ENCODE measurements at regions not wholly inside any gene's neighbourhood (a gene's known extent, or its start where the extent isn't known, plus 50 kb on each side); places are given as distances from the start of the nearest gene placed in this dataset.

DNA sequence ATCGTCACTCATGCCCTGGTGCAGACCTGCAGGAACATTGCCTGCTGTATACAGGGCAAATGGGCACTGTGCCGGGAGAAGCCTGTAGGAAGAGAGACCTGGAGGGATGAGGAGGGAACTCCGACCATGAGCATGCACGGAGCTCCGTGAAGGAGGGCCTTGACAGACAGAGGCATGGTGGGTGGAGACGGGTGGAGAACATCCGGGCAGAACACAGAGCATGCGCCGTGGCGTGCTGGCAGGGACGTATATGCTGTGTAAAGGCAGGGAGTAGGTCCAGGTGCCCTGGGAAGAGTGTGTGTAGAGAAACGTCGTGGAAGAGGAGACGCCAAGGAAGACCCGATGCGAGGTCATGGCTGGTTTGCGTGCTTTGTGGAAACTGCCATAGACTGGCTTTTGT is 133.0 kb upstream of the FAN1 start (continued):
- TF ChIP-seq, protein P1, sequence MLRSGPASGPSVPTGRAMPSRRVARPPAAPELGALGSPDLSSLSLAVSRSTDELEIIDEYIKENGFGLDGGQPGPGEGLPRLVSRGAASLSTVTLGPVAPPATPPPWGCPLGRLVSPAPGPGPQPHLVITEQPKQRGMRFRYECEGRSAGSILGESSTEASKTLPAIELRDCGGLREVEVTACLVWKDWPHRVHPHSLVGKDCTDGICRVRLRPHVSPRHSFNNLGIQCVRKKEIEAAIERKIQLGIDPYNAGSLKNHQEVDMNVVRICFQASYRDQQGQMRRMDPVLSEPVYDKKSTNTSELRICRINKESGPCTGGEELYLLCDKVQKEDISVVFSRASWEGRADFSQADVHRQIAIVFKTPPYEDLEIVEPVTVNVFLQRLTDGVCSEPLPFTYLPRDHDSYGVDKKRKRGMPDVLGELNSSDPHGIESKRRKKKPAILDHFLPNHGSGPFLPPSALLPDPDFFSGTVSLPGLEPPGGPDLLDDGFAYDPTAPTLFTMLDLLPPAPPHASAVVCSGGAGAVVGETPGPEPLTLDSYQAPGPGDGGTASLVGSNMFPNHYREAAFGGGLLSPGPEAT (IDR thresholded peaks at IDR 0.05; ENCODE audit: low read depth), result no peak
- TF ChIP-seq BCL11A (IDR thresholded peaks at IDR 0.05; ENCODE audit: low read depth, low read length) (no peak), KAT2A (conservative IDR thresholded peaks at IDR 0.05; ENCODE audit: control insufficient read depth, low read depth, low read length) (no peak), YBX1 (IDR thresholded peaks at IDR 0.05) (no peak), WRNIP1 (IDR thresholded peaks at IDR 0.05; ENCODE audit: borderline replicate concordance, low read depth, low read length) (no peak), GABPA (IDR thresholded peaks at IDR 0.05; ENCODE audit: low read depth) (no peak)
- TF ChIP-seq, protein P2, sequence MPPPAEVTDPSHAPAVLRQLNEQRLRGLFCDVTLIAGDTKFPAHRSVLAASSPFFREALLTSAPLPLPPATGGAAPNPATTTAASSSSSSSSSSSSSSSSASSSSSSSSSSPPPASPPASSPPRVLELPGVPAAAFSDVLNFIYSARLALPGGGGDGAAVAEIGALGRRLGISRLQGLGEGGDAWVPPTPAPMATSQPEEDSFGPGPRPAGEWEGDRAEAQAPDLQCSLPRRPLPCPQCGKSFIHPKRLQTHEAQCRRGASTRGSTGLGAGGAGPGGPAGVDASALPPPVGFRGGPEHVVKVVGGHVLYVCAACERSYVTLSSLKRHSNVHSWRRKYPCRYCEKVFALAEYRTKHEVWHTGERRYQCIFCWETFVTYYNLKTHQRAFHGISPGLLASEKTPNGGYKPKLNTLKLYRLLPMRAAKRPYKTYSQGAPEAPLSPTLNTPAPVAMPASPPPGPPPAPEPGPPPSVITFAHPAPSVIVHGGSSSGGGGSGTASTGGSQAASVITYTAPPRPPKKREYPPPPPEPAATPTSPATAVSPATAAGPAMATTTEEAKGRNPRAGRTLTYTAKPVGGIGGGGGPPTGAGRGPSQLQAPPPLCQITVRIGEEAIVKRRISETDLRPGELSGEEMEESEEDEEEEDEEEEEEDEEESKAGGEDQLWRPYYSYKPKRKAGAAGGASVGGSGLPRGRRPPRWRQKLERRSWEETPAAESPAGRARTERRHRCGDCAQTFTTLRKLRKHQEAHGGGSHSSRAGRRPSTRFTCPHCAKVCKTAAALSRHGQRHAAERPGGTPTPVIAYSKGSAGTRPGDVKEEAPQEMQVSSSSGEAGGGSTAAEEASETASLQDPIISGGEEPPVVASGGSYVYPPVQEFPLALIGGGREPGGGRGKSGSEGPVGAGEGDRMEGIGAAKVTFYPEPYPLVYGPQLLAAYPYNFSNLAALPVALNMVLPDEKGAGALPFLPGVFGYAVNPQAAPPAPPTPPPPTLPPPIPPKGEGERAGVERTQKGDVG (CRISPR knock-in tag; IDR thresholded peaks at IDR 0.05), result no peak
- TF ChIP-seq, protein P3, sequence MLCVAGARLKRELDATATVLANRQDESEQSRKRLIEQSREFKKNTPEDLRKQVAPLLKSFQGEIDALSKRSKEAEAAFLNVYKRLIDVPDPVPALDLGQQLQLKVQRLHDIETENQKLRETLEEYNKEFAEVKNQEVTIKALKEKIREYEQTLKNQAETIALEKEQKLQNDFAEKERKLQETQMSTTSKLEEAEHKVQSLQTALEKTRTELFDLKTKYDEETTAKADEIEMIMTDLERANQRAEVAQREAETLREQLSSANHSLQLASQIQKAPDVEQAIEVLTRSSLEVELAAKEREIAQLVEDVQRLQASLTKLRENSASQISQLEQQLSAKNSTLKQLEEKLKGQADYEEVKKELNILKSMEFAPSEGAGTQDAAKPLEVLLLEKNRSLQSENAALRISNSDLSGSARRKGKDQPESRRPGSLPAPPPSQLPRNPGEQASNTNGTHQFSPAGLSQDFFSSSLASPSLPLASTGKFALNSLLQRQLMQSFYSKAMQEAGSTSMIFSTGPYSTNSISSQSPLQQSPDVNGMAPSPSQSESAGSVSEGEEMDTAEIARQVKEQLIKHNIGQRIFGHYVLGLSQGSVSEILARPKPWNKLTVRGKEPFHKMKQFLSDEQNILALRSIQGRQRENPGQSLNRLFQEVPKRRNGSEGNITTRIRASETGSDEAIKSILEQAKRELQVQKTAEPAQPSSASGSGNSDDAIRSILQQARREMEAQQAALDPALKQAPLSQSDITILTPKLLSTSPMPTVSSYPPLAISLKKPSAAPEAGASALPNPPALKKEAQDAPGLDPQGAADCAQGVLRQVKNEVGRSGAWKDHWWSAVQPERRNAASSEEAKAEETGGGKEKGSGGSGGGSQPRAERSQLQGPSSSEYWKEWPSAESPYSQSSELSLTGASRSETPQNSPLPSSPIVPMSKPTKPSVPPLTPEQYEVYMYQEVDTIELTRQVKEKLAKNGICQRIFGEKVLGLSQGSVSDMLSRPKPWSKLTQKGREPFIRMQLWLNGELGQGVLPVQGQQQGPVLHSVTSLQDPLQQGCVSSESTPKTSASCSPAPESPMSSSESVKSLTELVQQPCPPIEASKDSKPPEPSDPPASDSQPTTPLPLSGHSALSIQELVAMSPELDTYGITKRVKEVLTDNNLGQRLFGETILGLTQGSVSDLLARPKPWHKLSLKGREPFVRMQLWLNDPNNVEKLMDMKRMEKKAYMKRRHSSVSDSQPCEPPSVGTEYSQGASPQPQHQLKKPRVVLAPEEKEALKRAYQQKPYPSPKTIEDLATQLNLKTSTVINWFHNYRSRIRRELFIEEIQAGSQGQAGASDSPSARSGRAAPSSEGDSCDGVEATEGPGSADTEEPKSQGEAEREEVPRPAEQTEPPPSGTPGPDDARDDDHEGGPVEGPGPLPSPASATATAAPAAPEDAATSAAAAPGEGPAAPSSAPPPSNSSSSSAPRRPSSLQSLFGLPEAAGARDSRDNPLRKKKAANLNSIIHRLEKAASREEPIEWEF (IDR thresholded peaks at IDR 0.05; ENCODE audit: insufficient replicate concordance, low read depth, low read length), result no peak
